ENCODE measurements at regions not wholly inside any gene's neighbourhood (a gene's known extent, or its start where the extent isn't known, plus 50 kb on each side); places are given as distances from the start of the nearest gene placed in this dataset.

DNA sequence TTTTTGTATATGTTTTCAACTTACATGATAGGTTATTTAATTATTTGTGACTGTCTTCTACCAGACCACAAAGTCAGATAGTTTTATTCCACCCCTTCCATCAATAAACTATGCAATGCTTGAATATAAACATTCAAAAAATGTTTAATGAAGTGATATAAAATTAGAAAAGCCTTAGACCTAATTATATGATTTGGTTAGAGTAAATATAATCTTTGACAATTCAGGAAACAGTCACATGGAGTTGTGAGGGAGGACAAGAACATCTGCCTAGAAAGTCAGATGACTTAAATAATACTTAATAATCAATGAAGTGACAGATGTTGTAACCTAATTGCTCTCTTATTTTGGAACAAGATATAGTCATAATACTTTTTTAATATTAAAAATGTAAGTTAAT lies 710.3 kb downstream of the ZBBX start:
- TF ChIP-seq, protein P1, sequence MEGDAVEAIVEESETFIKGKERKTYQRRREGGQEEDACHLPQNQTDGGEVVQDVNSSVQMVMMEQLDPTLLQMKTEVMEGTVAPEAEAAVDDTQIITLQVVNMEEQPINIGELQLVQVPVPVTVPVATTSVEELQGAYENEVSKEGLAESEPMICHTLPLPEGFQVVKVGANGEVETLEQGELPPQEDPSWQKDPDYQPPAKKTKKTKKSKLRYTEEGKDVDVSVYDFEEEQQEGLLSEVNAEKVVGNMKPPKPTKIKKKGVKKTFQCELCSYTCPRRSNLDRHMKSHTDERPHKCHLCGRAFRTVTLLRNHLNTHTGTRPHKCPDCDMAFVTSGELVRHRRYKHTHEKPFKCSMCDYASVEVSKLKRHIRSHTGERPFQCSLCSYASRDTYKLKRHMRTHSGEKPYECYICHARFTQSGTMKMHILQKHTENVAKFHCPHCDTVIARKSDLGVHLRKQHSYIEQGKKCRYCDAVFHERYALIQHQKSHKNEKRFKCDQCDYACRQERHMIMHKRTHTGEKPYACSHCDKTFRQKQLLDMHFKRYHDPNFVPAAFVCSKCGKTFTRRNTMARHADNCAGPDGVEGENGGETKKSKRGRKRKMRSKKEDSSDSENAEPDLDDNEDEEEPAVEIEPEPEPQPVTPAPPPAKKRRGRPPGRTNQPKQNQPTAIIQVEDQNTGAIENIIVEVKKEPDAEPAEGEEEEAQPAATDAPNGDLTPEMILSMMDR (conservative IDR thresholded peaks at IDR 0.05; ENCODE audit: low read depth, low read length): no peak
- TF ChIP-seq EZH2 (IDR thresholded peaks at IDR 0.05; ENCODE audit: low read length, unreplicated experiment): no peak
